Liver (tissue), 8 donors: ENCODE measurements at regions not wholly inside any gene's neighbourhood (a gene's known extent, or its start where the extent isn't known, plus 50 kb on each side); places are given as distances from the start of the nearest gene placed in this dataset.

Experiments
- DNase-seq: peaks from one replicate; pipeline ENCODE4 v3.0.0-alpha.2; 2017; ENCODE audit warnings: low spot score
- H3K27ac ChIP-seq, 2 donors: one replicate each; pipeline ENCODE4 v1.7.0; 2013; ENCODE audit warnings: inconsistent platforms in 2 of 2, low read length in 2 of 2, control low read depth in 1 of 2, low read depth in 1 of 2, mild to moderate bottlenecking in 1 of 2
- H3K27me3 ChIP-seq, 4 donors: one replicate each; pipeline versions ENCODE4 v1.6.1 to v1.7.0; 2013; ENCODE audit warnings: low read length in 3 of 4, inconsistent platforms in 1 of 4, mild to moderate bottlenecking in 1 of 4, moderate library complexity in 1 of 4; ENCODE audit not compliant: control insufficient read depth in 4 of 4, insufficient read depth in 4 of 4
- H3K36me3 ChIP-seq, 4 donors: one replicate each; pipeline versions ENCODE4 v1.6.1 to v1.7.0; 2013; ENCODE audit warnings: low read length in 3 of 4, mild to moderate bottlenecking in 3 of 4, low read depth in 1 of 4, moderate library complexity in 1 of 4; ENCODE audit not compliant: control insufficient read depth in 4 of 4, insufficient read depth in 3 of 4
- H3K4me1 ChIP-seq, 4 donors: one replicate each; pipeline versions ENCODE4 v1.6.1 to v1.7.0; 2013; ENCODE audit warnings: low read length in 3 of 4, mild to moderate bottlenecking in 3 of 4, moderate library complexity in 1 of 4; ENCODE audit not compliant: control insufficient read depth in 4 of 4, insufficient read depth in 4 of 4
- H3K4me3 ChIP-seq, 3 donors: one replicate each; pipeline versions ENCODE4 v1.6.1 to v1.7.0; 2013; ENCODE audit warnings: low read length in 3 of 3, control low read depth in 1 of 3, low read depth in 1 of 3, mild to moderate bottlenecking in 1 of 3
- H3K9ac ChIP-seq, 2 donors: one replicate each; pipeline ENCODE4 v1.7.0; 2013; ENCODE audit warnings: low read length in 2 of 2, mild to moderate bottlenecking in 2 of 2, moderate library complexity in 2 of 2, control low read depth in 1 of 2, low read depth in 1 of 2
- H3K9me3 ChIP-seq, 4 donors: one replicate each; pipeline versions ENCODE4 v1.6.1 to v1.7.0; 2013; ENCODE audit warnings: low read length in 3 of 4; ENCODE audit not compliant: control insufficient read depth in 4 of 4
- ATF3 ChIP-seq: IDR thresholded peaks from 2 replicates; pipeline ENCODE4 v1.6.1; 2016; ENCODE audit warnings: antibody characterized with exemption
- CTCF ChIP-seq: fragments of 150-350 bp; IDR thresholded peaks from 2 replicates; pipeline ENCODE4 v1.5.1; 2017; ENCODE audit warnings: improper control_type of control experiment, low read depth, low read length; ENCODE audit not compliant: missing input control
- EGR1 ChIP-seq, 2 donors: IDR thresholded peaks; 2 replicates each; pipeline ENCODE4 v1.6.1; 2016 to 2018; ENCODE audit warnings: antibody characterized with exemption in 2 of 2, low read depth in 2 of 2
- FOXA1 ChIP-seq: IDR thresholded peaks from 2 replicates; pipeline ENCODE4 v1.6.1; 2016; ENCODE audit warnings: antibody characterized with exemption
- FOXA2 ChIP-seq: IDR thresholded peaks from 2 replicates; pipeline ENCODE4 v1.6.1; 2016; ENCODE audit warnings: antibody characterized with exemption
- GABPA ChIP-seq, 2 donors: IDR thresholded peaks in 1 of 2; conservative IDR thresholded peaks in 1 of 2; 2 replicates each; pipeline ENCODE4 v1.6.1; 2016; ENCODE audit warnings: antibody characterized with exemption in 2 of 2, mild to moderate bottlenecking in 1 of 2, moderate library complexity in 1 of 2
- HNF4A ChIP-seq, 2 donors: conservative IDR thresholded peaks; 2 replicates each; pipeline ENCODE4 v1.6.1; 2016; ENCODE audit warnings: antibody characterized with exemption in 2 of 2, mild to moderate bottlenecking in 2 of 2
- HNF4G ChIP-seq: IDR thresholded peaks from 2 replicates; pipeline ENCODE4 v1.6.1; 2016; ENCODE audit warnings: antibody characterized with exemption
- JUND ChIP-seq, 2 donors: IDR thresholded peaks; 2 replicates each; pipeline ENCODE4 v1.6.1; 2016; ENCODE audit warnings: antibody characterized with exemption in 2 of 2
- MAX ChIP-seq: IDR thresholded peaks from 2 replicates; pipeline ENCODE4 v1.6.1; 2016; ENCODE audit warnings: antibody characterized with exemption
- NR2F2 ChIP-seq: IDR thresholded peaks from 2 replicates; pipeline ENCODE4 v1.6.1; 2016; ENCODE audit warnings: antibody characterized with exemption
- RAD21 ChIP-seq, 2 donors: IDR thresholded peaks; 2 replicates each; pipeline ENCODE4 v1.6.1; 2016; ENCODE audit warnings: antibody characterized with exemption in 2 of 2, mild to moderate bottlenecking in 2 of 2
- REST ChIP-seq: IDR thresholded peaks from 2 replicates; pipeline ENCODE4 v1.6.1; 2016; ENCODE audit warnings: antibody characterized with exemption, mild to moderate bottlenecking
- RXRA ChIP-seq, 2 donors: IDR thresholded peaks; 2 replicates each; pipeline ENCODE4 v1.6.1; 2017 to 2018; ENCODE audit warnings: antibody characterized with exemption in 2 of 2, mild to moderate bottlenecking in 1 of 2
- SP1 ChIP-seq: IDR thresholded peaks from 2 replicates; pipeline ENCODE4 v1.6.1; 2018; ENCODE audit warnings: antibody characterized with exemption, mild to moderate bottlenecking
- TAF1 ChIP-seq: conservative IDR thresholded peaks from 2 replicates; pipeline ENCODE4 v1.6.1; 2016; ENCODE audit warnings: antibody characterized with exemption, mild to moderate bottlenecking
- YY1 ChIP-seq: IDR thresholded peaks from 2 replicates; pipeline ENCODE4 v1.6.1; 2016; ENCODE audit warnings: antibody characterized with exemption, mild to moderate bottlenecking
- WGBS: extraction: QIAGEN DNeasy Blood & Tissue Kit; methylation state at CpG from one replicate; pipeline ENCODE4 v1.1.7; 2013; 5-methylcytosine and 5-hydroxymethylcytosine counted together
- donor health status: healthy.
- donor health status: healthy.
- donor health status: healthy.
- donor health status: healthy.
- donor health status: healthy.

GRCh38 chr2:172273910-172274571 lies 153.3 kb upstream of the ITGA6 start:
- Histone ChIP-seq H3K9ac (no peak overlapping the region), H3K27me3 (no peaks in the 10 kb centered on the region), H3K36me3 (no peaks in the 10 kb centered on the region), H3K27ac (no peak overlapping the region), H3K9me3 (peaks cover 0 to 5% (median under 1%) of the 10 kb centered on the region in 4 donors), H3K4me3 (no peak overlapping the region), H3K4me1 (no peaks in the 10 kb centered on the region)
- DNase-seq: no peak
- 66% methylated on average over 6 of the region's 6 CpGs for whole genome bisulfite sequencing
- TF ChIP-seq YY1: no peak
- no peak for TF ChIP-seq NR2F2
- TF ChIP-seq ATF3: no peak
- no peak for TF ChIP-seq SP1
- no peak for TF ChIP-seq TAF1
- no peak for TF ChIP-seq HNF4G
- TF ChIP-seq RXRA (IDR thresholded peaks at IDR 0.05): no peak
- no peak for TF ChIP-seq FOXA2
- TF ChIP-seq HNF4A (conservative IDR thresholded peaks at IDR 0.05): no peak
- no peak for TF ChIP-seq JUND (IDR thresholded peaks at IDR 0.05)
- no peak for TF ChIP-seq REST
- TF ChIP-seq FOXA1: no peak
- TF ChIP-seq GABPA (IDR thresholded peaks at IDR 0.05 in 1 of 2, conservative IDR thresholded peaks at IDR 0.05 in 1 of 2): no peak
- TF ChIP-seq EGR1 (IDR thresholded peaks at IDR 0.05; ENCODE audit: low read depth in 2 of 2): no peak
- no peak for TF ChIP-seq MAX
- TF ChIP-seq CTCF: no peak
- TF ChIP-seq RAD21 (IDR thresholded peaks at IDR 0.05): no peak

GRCh38 chr2:172275239-172275638 lies 152.1 kb upstream of the ITGA6 start:
- no peak overlapping the region for H3K9ac ChIP-seq
- peaks cover 0 to 5% (median under 1%) of the 10 kb centered on the region in 4 donors for H3K9me3 ChIP-seq
- TF ChIP-seq HNF4A (conservative IDR thresholded peaks at IDR 0.05) (no peak), MAX (no peak), HNF4G (no peak), FOXA2 (no peak), RXRA (IDR thresholded peaks at IDR 0.05) (no peak), SP1 (no peak)
- no peaks in the 10 kb centered on the region for H3K27me3 ChIP-seq
- no peak overlapping the region for H3K27ac ChIP-seq
- WGBS: 88% methylated on average over 5 of the region's 5 CpGs
- no peaks in the 10 kb centered on the region for H3K36me3 ChIP-seq
- no peak for DNase-seq
- no peak overlapping the region for H3K4me3 ChIP-seq
- no peaks in the 10 kb centered on the region for H3K4me1 ChIP-seq
